ENCODE measurements at regions not wholly inside any gene's neighbourhood (a gene's known extent, or its start where the extent isn't known, plus 50 kb on each side); places are given as distances from the start of the nearest gene placed in this dataset.
A peak's percentile ranks its signal among the peaks of the same experiment; 100 is the strongest.

DNA sequence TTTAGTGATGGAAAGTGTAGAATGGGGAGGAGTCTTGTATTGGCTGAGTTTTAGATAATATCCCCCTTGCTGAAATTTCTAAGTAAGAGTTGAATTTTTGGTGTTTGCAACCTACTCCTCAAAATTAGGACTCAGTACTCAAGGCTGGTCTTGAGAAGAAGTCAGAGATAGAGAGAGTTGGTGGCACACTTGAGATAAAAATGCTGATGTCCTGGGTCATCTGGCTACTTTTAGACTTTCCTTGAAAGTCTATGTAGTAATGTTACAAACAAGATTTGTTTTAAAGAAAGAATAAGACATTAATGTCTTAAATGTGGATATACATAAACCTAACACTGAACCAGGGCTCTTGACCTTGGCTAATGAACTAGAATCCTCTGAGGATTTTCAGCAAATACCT is 62.5 kb upstream of the MLIP start:
- no peak for DNase-seq
- in situ Hi-C loops (cut with MboI; ENCODE audit: low pct_unique_long_range_greater_than_20kb, low sequenced_read_pairs) = no loop called here

DNA sequence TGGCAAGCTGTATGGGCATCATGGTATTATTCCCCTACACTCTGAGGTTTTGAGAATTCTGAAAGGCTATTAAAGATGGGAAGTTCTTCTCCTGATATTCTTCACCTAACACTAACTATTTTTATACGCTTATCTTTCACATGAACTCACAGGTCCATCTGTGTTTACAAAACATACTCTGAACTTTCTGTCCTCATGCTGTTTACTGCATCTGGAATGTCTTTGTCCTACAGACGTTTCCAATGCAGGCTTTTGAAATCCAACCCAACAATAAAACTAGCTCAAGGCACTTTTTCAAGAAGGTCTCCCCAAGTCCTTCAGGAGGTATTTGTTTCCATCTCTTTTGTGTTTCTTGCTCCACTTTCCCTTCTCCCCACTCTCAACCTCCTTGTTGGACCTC is 60.5 kb upstream of the MLIP start:
- DNase-seq = no peak
- in situ Hi-C loops (cut with MboI; ENCODE audit: low pct_unique_long_range_greater_than_20kb, low sequenced_read_pairs) = no loop called here

- DNase-seq = no peak
These were observed 57.3 kb upstream of the MLIP start for GRCh38 chr6:54053881-54054391.

GRCh38 chr6:54056105-54056504 is 55.1 kb upstream of the MLIP start:
- no peak for DNase-seq
- in situ Hi-C loops (cut with MboI; ENCODE audit: low pct_unique_long_range_greater_than_20kb, low sequenced_read_pairs) = no loop called here

More at GRCh38 chr6:54053881-54054391, 57.3 kb upstream of the MLIP start:
- in situ Hi-C loops (cut with MboI; ENCODE audit: low pct_unique_long_range_greater_than_20kb, low sequenced_read_pairs) = no loop called here

DNA sequence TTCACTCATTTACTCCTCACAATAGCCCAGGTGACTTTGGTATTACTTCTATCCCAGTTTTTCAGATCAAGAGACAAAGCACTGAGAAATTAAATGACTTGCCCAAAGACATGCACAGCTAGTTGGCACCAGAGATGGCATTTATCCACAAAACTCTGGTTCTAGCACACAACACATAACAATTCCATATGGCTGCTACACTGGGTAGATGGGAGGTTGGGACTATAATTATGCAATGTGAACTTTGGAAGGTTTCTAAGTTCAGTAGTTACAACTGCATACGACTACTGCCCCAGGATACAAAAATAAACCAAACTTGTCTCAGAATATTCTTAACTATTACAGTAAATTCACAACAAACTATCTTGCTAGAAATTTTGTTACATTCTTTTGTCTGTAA is 54.2 kb upstream of the MLIP start:
- in situ Hi-C loops (cut with MboI; ENCODE audit: low pct_unique_long_range_greater_than_20kb, low sequenced_read_pairs) = no loop called here
- DNase-seq = no peak

GRCh38 chr6:54058236-54058635 is 53.0 kb upstream of the MLIP start:
- DNase-seq = no peak
- in situ Hi-C loops (cut with MboI; ENCODE audit: low pct_unique_long_range_greater_than_20kb, low sequenced_read_pairs) = no loop called here

- no peak for DNase-seq
- in situ Hi-C loops (cut with MboI; ENCODE audit: low pct_unique_long_range_greater_than_20kb, low sequenced_read_pairs) = no loop called here
These were observed 51.6 kb upstream of the MLIP start for GRCh38 chr6:54059683-54060082.

- peak; percentile 42 for DNase-seq
- in situ Hi-C loops (cut with MboI; ENCODE audit: low pct_unique_long_range_greater_than_20kb, low sequenced_read_pairs) = no loop called here
These were observed 51.0 kb upstream of the MLIP start for GRCh38 chr6:54060286-54060685.
